WI38 (cell line): ENCODE measurements at regions not wholly inside any gene's neighbourhood (a gene's known extent, or its start where the extent isn't known, plus 50 kb on each side); places are given as distances from the start of the nearest gene placed in this dataset.

Experiments
- H3K4me3 ChIP-seq: 2 replicates; pipeline ENCODE4 v1.5.1; 2011; ENCODE audit warnings: low read depth, mild to moderate bottlenecking, control low read depth, low read length
- TF ChIP-seq, protein P1 (sequence below): IDR thresholded peaks from 2 replicates; pipeline ENCODE4 v1.5.1; 2012; ENCODE audit warnings: low read depth, mild to moderate bottlenecking, control low read depth, low read length

DNA sequence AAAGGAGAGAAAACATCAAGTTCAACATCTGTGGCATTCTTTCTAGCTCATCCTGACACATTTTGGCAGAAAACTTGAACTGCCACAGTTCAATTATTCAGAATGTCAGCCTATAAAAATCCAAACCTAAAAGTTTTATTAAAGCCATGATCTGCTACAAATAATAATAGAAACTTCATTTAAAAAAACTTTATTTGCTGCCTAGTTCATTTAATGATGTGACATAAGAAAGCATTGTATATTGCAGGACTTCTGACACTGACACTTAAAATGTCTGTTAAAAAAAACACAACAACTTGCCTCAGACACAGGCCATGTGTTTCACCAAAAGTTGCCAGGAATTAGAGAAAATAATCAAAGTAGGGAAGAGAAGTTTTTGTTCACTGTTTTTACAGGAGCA, 88.3 kb upstream of the HTR1E start:
- TF ChIP-seq, protein P1, sequence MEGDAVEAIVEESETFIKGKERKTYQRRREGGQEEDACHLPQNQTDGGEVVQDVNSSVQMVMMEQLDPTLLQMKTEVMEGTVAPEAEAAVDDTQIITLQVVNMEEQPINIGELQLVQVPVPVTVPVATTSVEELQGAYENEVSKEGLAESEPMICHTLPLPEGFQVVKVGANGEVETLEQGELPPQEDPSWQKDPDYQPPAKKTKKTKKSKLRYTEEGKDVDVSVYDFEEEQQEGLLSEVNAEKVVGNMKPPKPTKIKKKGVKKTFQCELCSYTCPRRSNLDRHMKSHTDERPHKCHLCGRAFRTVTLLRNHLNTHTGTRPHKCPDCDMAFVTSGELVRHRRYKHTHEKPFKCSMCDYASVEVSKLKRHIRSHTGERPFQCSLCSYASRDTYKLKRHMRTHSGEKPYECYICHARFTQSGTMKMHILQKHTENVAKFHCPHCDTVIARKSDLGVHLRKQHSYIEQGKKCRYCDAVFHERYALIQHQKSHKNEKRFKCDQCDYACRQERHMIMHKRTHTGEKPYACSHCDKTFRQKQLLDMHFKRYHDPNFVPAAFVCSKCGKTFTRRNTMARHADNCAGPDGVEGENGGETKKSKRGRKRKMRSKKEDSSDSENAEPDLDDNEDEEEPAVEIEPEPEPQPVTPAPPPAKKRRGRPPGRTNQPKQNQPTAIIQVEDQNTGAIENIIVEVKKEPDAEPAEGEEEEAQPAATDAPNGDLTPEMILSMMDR: no peak
- H3K4me3 ChIP-seq: no peak overlapping the region

DNA sequence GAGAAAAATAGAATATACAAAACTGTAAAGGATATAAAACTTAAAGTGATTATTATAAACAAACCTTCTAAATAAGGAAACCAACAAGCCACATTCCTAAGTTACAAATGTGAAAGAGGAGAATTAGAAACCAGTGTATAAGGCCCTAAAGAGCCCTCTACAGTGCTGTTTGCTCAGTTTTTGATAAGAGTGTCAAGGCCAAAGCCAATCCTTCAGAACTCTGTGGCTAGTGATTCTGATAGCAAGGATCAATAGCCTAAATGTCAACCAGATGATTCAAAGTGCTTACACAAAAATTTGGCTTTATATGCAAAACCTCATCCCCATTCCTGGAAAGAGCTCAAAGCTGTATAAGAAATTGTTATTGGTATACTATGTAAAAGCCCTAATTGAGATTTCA, 104.6 kb upstream of the HTR1E start:
- TF ChIP-seq, protein P1: no peak
- no peak overlapping the region for H3K4me3 ChIP-seq

DNA sequence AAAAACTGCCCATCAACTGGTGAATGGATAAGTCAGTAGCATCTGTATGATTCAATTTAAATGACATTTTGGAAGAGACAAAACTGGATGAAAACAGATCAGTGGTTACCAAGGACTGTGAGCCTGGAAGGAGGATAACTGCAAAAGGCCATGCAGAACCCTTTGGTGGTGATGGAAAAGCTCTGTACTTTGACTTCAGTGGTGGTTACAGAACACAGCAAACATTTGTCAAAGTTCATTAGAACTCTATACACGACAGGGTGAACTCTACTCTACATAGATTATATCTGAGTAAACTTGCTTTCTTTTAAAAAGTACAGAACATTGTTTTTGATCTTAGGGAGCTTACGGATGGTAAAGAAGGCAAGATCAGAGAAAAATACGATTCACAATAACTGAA, 111.9 kb upstream of the HTR1E start:
- H3K4me3 ChIP-seq: no peak overlapping the region
- TF ChIP-seq, protein P1: no peak

DNA sequence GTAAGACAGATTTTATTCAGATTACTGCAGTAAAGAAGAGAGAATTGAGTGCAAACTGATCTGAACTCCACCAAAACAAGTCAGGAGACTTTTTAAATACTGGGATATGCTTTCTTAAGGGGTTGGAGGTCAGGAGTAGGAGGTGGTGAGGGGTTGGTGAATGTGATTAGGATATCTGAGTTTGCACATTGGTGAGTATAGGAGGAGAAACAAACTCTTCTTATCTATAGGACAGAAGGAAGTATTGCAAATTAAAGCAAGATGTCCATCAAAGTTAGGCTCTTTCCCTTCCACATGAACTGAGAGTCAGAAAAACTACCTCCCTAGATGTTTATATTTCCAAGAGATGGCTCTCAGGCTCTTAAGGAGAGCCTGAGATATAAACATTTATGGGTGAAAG, 114.6 kb upstream of the HTR1E start:
- H3K4me3 ChIP-seq: no peak overlapping the region
- TF ChIP-seq, protein P1: no peak

DNA sequence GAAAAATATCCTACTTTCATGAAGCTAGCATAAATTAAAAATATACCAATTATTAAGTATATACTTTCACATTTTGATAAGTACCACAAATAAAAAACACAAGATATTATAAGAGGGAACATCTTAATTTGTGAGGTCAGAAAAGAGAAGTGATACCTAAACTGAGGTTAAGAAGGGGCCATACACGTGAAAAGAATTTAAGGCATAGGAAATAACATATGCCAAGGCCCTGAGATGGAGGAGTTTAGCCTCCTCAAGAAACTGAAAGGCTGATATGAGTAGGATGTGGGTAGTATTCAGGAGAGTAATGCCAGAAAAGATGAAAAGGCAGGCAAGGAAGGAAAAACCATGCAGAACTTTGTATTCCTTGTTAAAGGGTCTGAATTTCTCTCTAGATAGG, 116.6 kb upstream of the HTR1E start:
- TF ChIP-seq, protein P1: no peak

DNA sequence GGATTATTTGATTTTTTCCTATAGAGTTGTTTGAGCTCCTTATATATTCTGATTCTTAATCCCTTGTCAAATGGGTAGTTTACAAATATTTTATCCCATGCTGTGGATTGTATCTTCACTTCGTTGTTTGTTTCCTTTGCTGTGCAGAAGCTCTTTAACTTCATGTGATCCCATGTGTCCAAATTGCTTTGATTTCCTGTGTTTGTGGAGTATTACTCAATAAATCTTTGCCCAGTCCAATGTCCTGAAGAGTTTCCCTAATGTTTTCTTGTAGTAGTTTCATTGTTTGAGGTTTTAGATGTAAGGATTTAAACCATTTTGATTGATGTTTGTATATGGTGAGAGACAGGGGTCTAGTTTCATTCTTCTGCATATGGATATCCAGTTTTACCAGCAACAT, 143.7 kb upstream of the HTR1E start:
- H3K4me3 ChIP-seq: no peak overlapping the region

More for the DNA sequence above, 116.6 kb upstream of the HTR1E start:
- no peak overlapping the region for H3K4me3 ChIP-seq

DNA sequence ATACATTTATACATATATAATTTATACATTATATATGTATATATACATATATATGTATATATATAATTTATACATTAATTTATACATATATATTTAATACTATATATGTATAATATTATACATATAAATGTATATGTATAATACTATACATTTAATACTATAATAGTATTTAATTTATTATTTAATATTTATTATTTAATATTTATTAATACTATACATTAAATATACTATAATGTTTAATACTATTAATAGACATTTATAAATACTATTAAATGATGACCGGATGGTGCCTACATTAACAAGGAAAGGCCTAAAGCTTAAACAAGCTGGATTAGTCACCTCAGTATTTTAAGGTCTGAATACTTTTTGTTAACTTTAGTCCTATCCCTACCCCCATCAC, 145.9 kb upstream of the HTR1E start:
- no peak overlapping the region for H3K4me3 ChIP-seq
- TF ChIP-seq, protein P1: no peak

More for the DNA sequence above, 143.7 kb upstream of the HTR1E start:
- TF ChIP-seq, protein P1: no peak
